GM18868 (cell line): ENCODE measurements at regions not wholly inside any gene's neighbourhood (a gene's known extent, or its start where the extent isn't known, plus 50 kb on each side); places are given as distances from the start of the nearest gene placed in this dataset.

Source experiments
- ATAC-seq: cut with Tn5 transposase; IDR thresholded peaks from one replicate; pipeline ENCODE4 v1.9.1; 2021; ENCODE audit warnings: mild to moderate bottlenecking, moderate library complexity; ENCODE audit not compliant: unreplicated experiment

GRCh38 chr9:20291201-20291600, 331.1 kb downstream of the MLLT3 start:
- ATAC-seq = no peak

- no peak for ATAC-seq
Observed at GRCh38 chr9:20290257-20290656, 332.0 kb downstream of the MLLT3 start.

GRCh38 chr9:20289423-20290010, 332.8 kb downstream of the MLLT3 start:
- ATAC-seq = no peak

- ATAC-seq = no peak
Observed at GRCh38 chr9:20286969-20287368, 335.3 kb downstream of the MLLT3 start.

GRCh38 chr9:20286154-20286700, 336.1 kb downstream of the MLLT3 start:
- no peak for ATAC-seq

- ATAC-seq = no peak
Observed at GRCh38 chr9:20284601-20285289, 337.6 kb downstream of the MLLT3 start.

GRCh38 chr9:20280330-20280729, 342.0 kb downstream of the MLLT3 start:
- no peak for ATAC-seq

- ATAC-seq = no peak
Observed at GRCh38 chr9:20276762-20277161, 345.5 kb downstream of the MLLT3 start.

- no peak for ATAC-seq
Observed at GRCh38 chr9:20271723-20272122, 350.6 kb downstream of the MLLT3 start.

GRCh38 chr9:20271096-20271495, 351.2 kb downstream of the MLLT3 start:
- ATAC-seq = no peak

- ATAC-seq = no peak
Observed at GRCh38 chr9:20270161-20270560, 352.1 kb downstream of the MLLT3 start.

GRCh38 chr9:20269620-20270019, 352.7 kb downstream of the MLLT3 start:
- no peak for ATAC-seq

GRCh38 chr9:20264896-20265295, 357.4 kb downstream of the MLLT3 start:
- ATAC-seq = no peak

GRCh38 chr9:20262611-20263010, 359.7 kb downstream of the MLLT3 start:
- no peak for ATAC-seq

GRCh38 chr9:20256284-20256948, 365.9 kb downstream of the MLLT3 start:
- no peak for ATAC-seq

- no peak for ATAC-seq
Observed at GRCh38 chr9:20255052-20255451, 367.2 kb downstream of the MLLT3 start.

GRCh38 chr9:20253635-20254034, 368.7 kb downstream of the MLLT3 start:
- no peak for ATAC-seq

- no peak for ATAC-seq
Observed at GRCh38 chr9:20252778-20253177, 369.5 kb downstream of the MLLT3 start.

- no peak for ATAC-seq
Observed at GRCh38 chr9:20250791-20251190, 371.5 kb downstream of the MLLT3 start.

- ATAC-seq = no peak
Observed at GRCh38 chr9:20244271-20244670, 378.0 kb downstream of the MLLT3 start.

- ATAC-seq = no peak
Observed at GRCh38 chr9:20243841-20244240, 378.5 kb downstream of the MLLT3 start.
